KMS-11 (cell line): ENCODE measurements at regions not wholly inside any gene's neighbourhood (a gene's known extent, or its start where the extent isn't known, plus 50 kb on each side); places are given as distances from the start of the nearest gene placed in this dataset.

ENCODE experiments used
- H2AFZ ChIP-seq: fragments of 200-600 bp; sonication (generic); 2 replicates; pipeline ENCODE4 v1.6.1; 2016; ENCODE audit warnings: antibody characterized with exemption, mixed run types, low read depth
- H3K27ac ChIP-seq: fragments of 200-600 bp; sonication (generic); 2 replicates; pipeline ENCODE4 v1.6.1; 2016; ENCODE audit warnings: mild to moderate bottlenecking, mixed run types
- H3K27me3 ChIP-seq: fragments of 200-600 bp; sonication (generic); 2 replicates; pipeline ENCODE4 v1.6.1; 2017; ENCODE audit warnings: mild to moderate bottlenecking, low read depth, mixed run types, moderate library complexity; ENCODE audit not compliant: insufficient read depth
- H3K36me3 ChIP-seq: fragments of 200-600 bp; sonication (generic); 2 replicates; pipeline ENCODE4 v1.6.1; 2017; ENCODE audit warnings: mild to moderate bottlenecking, mixed run types; ENCODE audit not compliant: insufficient read depth
- H3K4me1 ChIP-seq: fragments of 200-600 bp; sonication (generic); 2 replicates; pipeline ENCODE4 v1.6.1; 2016; ENCODE audit warnings: mild to moderate bottlenecking, low read depth, mixed run types; ENCODE audit not compliant: poor library complexity, severe bottlenecking
- H3K4me2 ChIP-seq: fragments of 200-600 bp; sonication (generic); 2 replicates; pipeline ENCODE4 v1.7.0; 2016; ENCODE audit warnings: mild to moderate bottlenecking, mixed run types
- H3K4me3 ChIP-seq: fragments of 200-600 bp; sonication (generic); IDR thresholded peaks from 2 replicates; pipeline ENCODE4 v1.6.1; 2017; ENCODE audit warnings: low read depth, low read length, mixed read lengths; ENCODE audit not compliant: insufficient read depth
- H3K79me2 ChIP-seq: fragments of 200-600 bp; sonication (generic); 2 replicates; pipeline ENCODE4 v1.6.1; 2016; ENCODE audit warnings: low read depth, mixed run types; ENCODE audit not compliant: insufficient read depth
- H3K9ac ChIP-seq: fragments of 200-600 bp; sonication (generic); 2 replicates; pipeline ENCODE4 v1.6.1; 2016; ENCODE audit warnings: mild to moderate bottlenecking, mixed run types
- H4K20me1 ChIP-seq: fragments of 200-600 bp; sonication (generic); 2 replicates; pipeline ENCODE4 v1.6.1; 2016; ENCODE audit warnings: mild to moderate bottlenecking, mixed run types; ENCODE audit not compliant: insufficient read depth
- TF ChIP-seq, protein P1 (sequence below): fragments of 200-600 bp; sonication (generic); conservative IDR thresholded peaks from 2 replicates; pipeline ENCODE4 v1.6.1; 2017; ENCODE audit warnings: low read depth, mild to moderate bottlenecking, antibody characterized with exemption, low read length, moderate library complexity, mixed read lengths

DNA sequence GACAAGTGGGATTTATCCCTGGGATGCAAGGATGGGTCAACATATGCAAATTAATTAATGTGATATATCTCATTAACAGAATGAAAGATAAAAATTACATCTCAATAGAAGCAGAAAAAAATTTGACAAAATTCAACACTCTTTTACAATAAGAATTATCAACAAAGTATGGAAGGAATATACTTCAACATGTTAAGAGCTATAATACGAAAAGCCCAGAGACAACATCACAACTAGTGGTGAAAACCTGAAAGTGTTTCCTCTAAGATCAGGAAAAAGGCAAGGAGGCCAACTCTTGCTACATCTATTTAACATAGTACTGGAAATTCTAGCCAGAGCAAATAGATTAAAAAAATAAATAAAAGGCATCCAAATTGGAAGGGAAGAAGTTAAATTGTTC is 970.0 kb upstream of the POT1 start:
- H3K27me3 ChIP-seq = no peaks in the 10 kb centered on the region
- H3K9ac ChIP-seq = no peak overlapping the region
- H4K20me1 ChIP-seq = no peaks in the 10 kb centered on the region
- no peaks in the 10 kb centered on the region for H3K4me1 ChIP-seq
- no peak overlapping the region for H3K4me2 ChIP-seq
- H3K79me2 ChIP-seq = no peaks in the 10 kb centered on the region
- TF ChIP-seq, protein P1, sequence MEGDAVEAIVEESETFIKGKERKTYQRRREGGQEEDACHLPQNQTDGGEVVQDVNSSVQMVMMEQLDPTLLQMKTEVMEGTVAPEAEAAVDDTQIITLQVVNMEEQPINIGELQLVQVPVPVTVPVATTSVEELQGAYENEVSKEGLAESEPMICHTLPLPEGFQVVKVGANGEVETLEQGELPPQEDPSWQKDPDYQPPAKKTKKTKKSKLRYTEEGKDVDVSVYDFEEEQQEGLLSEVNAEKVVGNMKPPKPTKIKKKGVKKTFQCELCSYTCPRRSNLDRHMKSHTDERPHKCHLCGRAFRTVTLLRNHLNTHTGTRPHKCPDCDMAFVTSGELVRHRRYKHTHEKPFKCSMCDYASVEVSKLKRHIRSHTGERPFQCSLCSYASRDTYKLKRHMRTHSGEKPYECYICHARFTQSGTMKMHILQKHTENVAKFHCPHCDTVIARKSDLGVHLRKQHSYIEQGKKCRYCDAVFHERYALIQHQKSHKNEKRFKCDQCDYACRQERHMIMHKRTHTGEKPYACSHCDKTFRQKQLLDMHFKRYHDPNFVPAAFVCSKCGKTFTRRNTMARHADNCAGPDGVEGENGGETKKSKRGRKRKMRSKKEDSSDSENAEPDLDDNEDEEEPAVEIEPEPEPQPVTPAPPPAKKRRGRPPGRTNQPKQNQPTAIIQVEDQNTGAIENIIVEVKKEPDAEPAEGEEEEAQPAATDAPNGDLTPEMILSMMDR = no peak
- no peak overlapping the region for H3K27ac ChIP-seq
- no peak overlapping the region for H3K4me3 ChIP-seq
- H2AFZ ChIP-seq = no peak overlapping the region
- no peaks in the 10 kb centered on the region for H3K36me3 ChIP-seq

DNA sequence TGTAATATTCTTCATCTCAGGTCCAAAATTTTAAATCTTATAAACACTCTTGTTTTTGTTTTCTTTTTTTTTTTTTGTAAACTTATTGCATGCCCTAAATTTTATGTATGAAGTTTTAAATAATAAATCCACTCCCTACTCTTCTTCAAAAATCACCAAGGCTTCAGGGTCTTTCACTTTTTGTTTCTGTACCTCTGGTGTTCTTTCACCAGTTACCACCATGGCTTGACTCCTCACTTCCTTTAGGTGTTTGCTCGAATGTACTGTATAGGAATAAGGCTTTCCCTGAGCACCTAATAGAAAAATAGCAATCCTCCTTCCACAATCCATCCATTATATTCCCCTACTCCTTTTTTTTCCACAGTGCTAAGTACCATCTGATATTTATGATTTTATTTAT is 962.8 kb upstream of the POT1 start:
- Histone ChIP-seq H3K9ac (no peak overlapping the region), H3K27ac (no peak overlapping the region), H3K4me2 (no peak overlapping the region), H3K4me1 (no peaks in the 10 kb centered on the region), H3K27me3 (no peaks in the 10 kb centered on the region), H3K36me3 (no peaks in the 10 kb centered on the region), H2AFZ (no peak overlapping the region), H3K4me3 (no peak overlapping the region), H4K20me1 (no peaks in the 10 kb centered on the region), H3K79me2 (no peaks in the 10 kb centered on the region)
- TF ChIP-seq, protein P1 = no peak

DNA sequence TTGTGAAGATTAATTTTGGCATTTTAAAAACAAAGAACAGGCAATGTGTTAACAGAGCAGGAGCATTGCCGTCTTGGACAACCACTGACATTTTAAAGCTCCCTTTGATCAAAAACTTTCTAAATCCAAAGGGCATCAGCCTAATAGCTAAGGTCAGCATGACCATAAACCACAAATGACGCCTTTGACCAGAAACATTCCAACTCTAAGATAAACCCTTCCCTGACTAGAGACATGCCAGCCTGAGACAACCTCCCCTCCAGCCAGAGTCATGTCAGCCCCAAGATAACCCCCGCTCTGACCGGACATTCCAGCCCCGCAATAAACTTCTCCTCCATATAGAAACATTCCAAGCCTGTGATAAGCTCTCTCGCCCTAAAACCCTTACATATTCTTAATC is 949.4 kb upstream of the POT1 start:
- TF ChIP-seq, protein P1 = no peak
- Histone ChIP-seq H3K4me1 (peaks cover 40% of the 10 kb centered on the region), H3K9ac (no peak overlapping the region), H3K27me3 (no peaks in the 10 kb centered on the region), H3K4me3 (no peak overlapping the region), H3K79me2 (no peaks in the 10 kb centered on the region), H3K4me2 (peak overlapping the region; percentile 88), H3K27ac (peak overlapping the region; percentile 63; the same call in 1 of the 2 replicates), H2AFZ (no peak overlapping the region), H3K36me3 (no peaks in the 10 kb centered on the region), H4K20me1 (no peaks in the 10 kb centered on the region)

DNA sequence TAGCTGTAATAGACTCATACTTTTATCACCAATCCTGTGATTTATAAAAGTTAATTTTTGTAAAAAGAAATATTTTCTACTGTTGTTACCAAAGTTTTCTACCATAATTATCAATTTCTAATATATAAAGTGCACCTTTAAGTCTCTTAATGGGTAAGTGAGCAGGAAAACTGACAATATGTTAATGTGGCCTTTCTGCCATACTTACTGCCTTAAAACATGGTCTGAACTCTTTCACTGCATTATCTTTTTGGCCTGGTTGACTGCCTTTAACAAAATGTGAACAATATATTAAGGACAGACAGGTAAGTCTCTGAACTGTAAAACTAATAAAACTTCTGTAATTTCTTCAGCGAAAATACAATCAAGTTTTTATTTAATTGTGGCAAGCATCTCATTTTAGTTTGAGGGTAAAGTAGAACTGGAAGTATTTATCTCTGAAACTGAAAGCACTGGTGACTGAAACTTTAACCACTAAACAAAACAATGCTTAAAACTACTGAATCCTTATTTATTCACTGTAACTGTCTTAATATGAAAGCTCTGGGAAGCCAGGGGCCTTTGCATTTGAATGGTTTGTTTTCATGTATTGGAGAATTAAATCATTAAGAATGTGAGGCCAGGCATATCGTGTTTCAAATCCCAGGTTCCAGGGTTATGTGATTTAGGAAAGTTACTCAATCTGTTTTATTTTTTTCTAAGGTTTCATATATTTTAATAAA is 948.8 kb upstream of the POT1 start:
- Histone ChIP-seq H3K79me2 (no peaks in the 10 kb centered on the region), H3K4me1 (peaks cover 40% of the 10 kb centered on the region), H3K27ac (peak overlapping the region; percentile 63), H3K4me3 (no peak overlapping the region), H3K9ac (no peak overlapping the region), H2AFZ (peak overlapping the region; percentile 22; the same call in 1 of the 2 replicates), H4K20me1 (no peaks in the 10 kb centered on the region), H3K27me3 (no peaks in the 10 kb centered on the region), H3K36me3 (no peaks in the 10 kb centered on the region), H3K4me2 (peak overlapping the region; percentile 88)
- TF ChIP-seq, protein P1 = no peak
